SKM-1 treated with dmso at 0.1 percent for 144 hours (cell line): ENCODE measurements at regions not wholly inside any gene's neighbourhood (a gene's known extent, or its start where the extent isn't known, plus 50 kb on each side); places are given as distances from the start of the nearest gene placed in this dataset.
"Not testable (repeated sequence)": the region's sequence is repeated elsewhere in the genome, so short reads cannot be mapped to it uniquely, and the experiment has no call there.

Experiments
- DNase-seq: peaks from one replicate; lab custom pipeline; 2025; ENCODE audit not compliant: unreplicated experiment; lab: John Stamatoyannopoulos, UW

GRCh38 chr6:93848031-93848742, 428.8 kb upstream of the EPHA7 start:
- DNase-seq, result no peak

DNA sequence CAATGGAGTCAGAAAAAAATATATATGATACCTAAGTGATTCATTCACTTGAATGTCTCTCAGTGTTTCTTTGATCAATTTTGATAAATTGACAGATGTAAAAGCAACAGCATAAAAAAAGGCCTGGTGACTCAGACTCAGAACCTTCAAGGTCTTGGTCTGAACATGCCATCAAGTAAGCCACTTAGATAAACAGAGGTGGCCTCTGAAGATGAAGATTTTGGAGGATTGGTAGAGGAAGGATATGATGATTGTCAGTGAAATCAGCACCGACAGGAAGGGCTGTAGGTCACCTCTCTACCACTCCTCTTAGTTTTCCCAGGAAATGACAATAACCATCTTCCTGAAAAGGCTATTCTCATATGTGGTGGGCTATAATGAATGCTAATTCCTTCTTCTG, 422.8 kb upstream of the EPHA7 start:
- DNase-seq, result no peak

DNA sequence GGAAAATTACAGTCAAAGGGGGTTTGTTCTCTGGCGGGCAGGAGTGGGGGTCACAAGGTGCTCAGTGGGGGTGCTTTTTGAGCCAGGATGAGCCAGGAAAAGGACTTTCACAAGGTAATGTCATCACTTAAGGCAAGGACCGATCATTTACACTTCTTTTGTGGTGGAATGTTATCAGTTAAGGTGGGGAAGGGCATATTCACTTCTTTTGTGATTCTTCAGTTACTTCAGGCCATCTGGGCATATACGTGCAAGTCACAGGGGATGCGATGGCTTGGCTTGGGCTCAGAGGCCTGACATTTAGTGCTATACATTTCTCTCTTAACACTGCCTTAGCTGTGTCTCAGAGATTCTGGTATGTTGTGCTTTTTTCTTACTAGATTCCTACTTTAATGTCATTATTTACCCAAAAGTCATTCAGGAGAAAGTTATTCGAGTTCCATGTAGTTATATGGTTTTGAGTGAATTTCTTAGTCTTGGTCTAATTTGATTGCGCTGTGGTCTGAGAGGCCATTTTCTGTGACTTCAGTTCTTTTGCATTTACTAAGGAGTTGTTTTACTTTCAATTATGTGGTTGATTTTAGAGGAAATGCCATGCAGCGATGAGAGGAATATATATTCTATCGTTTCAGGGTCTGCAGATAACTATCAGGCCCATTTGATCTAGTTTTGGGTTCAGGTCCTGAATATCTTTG, 416.2 kb upstream of the EPHA7 start:
- DNase-seq, result not testable (repeated sequence)

DNA sequence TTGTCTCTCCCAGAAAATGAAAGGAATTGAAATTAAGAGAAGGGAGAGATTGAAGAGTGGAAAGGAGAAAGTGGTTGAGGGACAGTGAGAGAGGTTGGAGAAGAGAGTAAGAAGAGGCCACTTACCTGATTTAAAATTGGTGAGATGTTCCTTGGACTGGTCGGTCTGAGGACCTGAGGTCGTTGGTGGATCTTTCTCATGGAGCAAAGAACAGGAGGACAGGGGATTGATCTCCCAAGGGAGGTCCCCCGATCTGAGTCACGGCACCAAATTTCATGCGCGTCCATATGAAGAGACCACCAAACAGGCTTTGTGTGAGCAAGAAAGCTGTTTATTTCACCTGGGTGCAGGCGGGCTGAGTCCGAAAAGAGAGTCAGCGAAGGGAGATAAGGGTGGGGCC, 415.7 kb upstream of the EPHA7 start:
- DNase-seq, result not testable (repeated sequence)

DNA sequence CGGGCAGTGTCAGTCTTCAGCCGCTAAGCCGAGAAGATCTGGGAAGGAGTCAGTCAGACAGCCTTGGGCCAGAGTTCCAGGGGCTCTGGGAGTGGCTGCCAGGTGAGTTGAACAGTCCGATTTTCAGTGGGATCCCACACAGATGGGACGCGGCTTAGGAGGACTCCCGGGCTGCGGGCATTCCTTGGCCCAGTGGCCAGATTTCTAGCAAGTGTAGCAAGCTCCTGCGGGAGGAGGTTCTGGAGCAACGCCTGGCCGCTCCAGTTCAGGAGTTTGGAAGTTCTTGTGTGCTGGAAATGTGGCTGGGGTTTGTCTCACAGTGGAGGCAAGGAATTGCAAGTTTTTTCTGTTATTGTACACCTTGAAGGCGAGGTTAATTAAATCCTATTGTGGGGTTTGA, 414.0 kb upstream of the EPHA7 start:
- DNase-seq, result not testable (repeated sequence)

DNA sequence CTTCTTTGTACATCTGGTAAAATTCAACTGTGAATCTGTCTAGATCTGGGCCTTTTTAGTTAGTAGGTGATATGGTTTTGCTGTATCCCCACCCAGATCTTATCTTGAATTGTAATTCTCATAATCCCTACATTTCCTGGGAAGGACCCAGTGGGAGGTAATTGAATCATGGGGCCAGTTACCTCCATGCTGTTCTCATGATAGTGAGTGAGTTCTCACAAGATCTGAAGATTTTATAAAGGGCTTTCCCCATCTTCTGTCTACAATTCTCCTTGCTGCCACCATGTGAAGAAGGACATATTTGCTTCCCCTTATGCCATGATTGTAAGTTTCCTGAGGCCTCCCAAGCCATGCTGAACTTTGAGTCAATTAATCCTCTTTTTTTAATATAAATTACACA, 410.4 kb upstream of the EPHA7 start:
- not testable (repeated sequence) for DNase-seq

GRCh38 chr6:93829009-93829408, 409.6 kb upstream of the EPHA7 start:
- no peak for DNase-seq

DNA sequence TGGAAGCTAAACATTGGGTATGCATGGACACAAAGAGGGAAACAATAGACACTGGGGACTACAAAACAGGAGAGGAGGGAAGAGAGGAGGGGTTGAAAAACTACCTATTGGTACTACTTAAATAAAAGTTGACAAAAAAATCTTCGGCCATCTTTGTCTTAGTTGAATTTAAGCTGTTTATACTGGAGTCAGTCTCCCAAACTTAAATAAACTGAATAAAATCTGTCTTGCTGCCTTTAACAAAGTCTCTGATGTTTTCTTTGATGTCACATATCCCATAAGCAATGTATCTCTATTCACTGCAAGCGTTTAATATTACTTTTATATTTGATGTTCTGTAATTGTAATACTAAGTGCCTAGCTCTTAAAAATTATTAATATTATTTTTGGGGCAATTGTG, 409.2 kb upstream of the EPHA7 start:
- no peak for DNase-seq

GRCh38 chr6:93827728-93828127, 408.4 kb upstream of the EPHA7 start:
- no peak for DNase-seq

DNA sequence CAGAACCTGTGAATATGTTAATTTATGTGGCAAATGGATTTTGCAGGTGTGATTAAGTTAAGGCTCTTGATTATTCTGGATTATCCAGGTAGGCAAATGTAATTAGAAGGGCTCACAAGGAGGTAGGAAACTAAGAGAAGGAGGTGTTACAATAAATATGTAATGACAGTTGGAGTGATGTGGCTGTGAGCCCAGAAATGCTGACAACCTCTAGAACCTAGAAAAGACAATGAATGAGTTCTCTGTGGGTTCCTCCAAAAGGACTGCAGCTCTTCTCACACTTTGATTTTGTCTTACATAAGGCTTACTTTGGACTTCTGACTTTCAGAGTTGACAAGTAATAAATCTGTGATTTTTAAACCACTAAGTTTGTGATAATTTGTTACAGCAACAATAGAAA, 406.6 kb upstream of the EPHA7 start:
- no peak for DNase-seq

DNA sequence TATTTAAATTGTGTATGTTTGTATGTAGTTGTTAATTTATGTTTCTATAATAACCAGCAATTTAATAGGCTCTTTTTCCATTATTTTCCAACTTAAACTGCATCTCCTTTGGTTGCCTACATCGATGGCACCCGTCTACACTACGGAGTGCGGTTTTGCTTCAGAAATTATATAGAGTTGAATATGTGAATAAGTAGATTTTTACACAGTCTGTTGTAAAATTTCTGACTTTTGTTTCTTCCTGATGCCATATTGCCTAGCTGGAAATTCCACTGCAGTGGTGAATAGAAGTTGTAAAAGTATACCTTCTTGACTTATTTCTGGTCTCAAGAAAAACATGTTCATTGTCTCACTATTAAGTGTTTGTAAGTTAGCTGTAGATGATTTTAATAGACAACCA, 404.1 kb upstream of the EPHA7 start:
- no peak for DNase-seq

- no peak for DNase-seq
Observed at GRCh38 chr6:93822434-93823265, 403.3 kb upstream of the EPHA7 start.

DNA sequence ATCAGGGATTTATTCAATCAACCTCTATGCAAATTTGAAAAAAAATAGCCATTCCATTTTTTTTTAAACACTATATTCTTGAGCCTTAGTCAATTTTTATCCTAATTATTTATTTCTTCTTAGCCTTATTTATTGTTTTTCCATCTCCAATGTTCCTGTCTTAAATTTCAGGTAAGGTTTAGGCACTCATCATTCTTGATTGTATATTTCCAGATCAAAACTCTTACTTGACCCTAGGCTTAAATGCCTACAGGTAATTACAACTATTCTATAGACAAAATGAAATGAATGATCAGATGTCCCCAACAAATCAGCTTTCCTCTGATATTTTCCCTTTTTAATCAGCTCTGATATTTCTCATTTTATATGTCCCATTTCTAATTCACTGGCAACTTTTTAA, 402.6 kb upstream of the EPHA7 start:
- DNase-seq, result no peak

- no peak for DNase-seq
Observed at GRCh38 chr6:93820465-93821082, 401.2 kb upstream of the EPHA7 start.

- DNase-seq, result no peak
Observed at GRCh38 chr6:93819189-93819588, 399.8 kb upstream of the EPHA7 start.

GRCh38 chr6:93817937-93818336, 398.6 kb upstream of the EPHA7 start:
- no peak for DNase-seq

GRCh38 chr6:93806409-93807270, 387.3 kb upstream of the EPHA7 start:
- DNase-seq, result no peak

DNA sequence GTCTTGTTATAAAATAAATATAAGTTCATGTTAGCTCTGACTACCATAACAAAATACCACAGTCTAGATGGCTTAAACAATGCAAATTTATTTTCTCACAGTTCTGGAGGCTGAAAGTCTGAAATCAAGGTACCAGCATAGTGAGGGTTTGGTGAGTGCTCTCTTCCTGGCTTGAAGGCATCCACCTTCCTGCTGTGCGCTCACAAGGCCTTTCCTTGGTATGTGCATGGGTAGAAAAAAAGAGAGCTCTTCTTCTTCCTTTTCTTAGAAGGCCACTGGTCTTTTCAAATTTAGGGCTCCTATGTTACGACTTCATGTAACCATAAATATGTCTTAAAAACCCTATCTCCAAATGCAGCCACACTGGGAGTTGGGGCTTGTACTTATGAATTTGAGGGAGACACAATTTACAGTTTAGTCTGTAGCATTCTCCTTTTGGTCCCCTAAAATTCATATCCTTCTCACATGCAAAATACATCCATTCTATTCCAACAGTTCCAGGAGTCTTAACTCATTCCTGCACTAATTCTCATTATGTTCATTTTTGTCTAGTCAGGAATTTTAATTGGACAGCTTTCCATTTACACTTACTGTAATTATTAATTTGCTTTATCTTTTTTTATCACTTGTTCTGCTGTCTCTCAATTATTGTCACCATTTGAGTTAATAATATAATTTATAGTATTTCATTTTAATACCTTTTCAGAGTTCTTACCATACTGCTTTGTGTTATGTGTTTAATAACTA, 381.9 kb upstream of the EPHA7 start:
- DNase-seq, result no peak

DNA sequence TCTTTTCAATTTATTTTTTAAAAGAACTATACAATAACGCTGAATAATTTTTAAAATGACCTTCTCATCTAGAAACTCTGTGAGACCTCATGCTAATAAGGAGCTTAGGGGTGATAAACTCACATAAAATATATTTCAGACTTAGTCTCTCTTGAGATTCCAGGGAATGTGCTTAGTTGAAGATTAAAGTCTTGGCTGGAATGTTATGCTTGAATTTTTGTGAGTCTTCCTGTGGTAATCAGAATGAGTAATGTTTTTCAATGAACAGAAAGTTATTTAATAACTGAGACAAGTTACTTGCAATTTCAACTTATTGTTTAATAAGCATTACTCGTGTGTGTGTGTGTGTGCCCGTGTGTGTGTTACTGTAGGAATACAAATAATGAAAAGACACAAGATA, 379.9 kb upstream of the EPHA7 start:
- no peak for DNase-seq

GRCh38 chr6:93794166-93794565, 374.8 kb upstream of the EPHA7 start:
- DNase-seq, result no peak
